GM21360 (cell line): ENCODE measurements at regions not wholly inside any gene's neighbourhood (a gene's known extent, or its start where the extent isn't known, plus 50 kb on each side); places are given as distances from the start of the nearest gene placed in this dataset.
"Not testable (repeated sequence)": the region's sequence is repeated elsewhere in the genome, so short reads cannot be mapped to it uniquely, and the experiment has no call there.

Source experiments
- ATAC-seq: cut with Tn5 transposase; IDR thresholded peaks from one replicate; pipeline ENCODE4 v1.9.1; 2021; ENCODE audit warnings: mild to moderate bottlenecking, moderate library complexity; ENCODE audit not compliant: unreplicated experiment

GRCh38 chr13:78160793-78161192 is 242.2 kb upstream of the EDNRB start:
- ATAC-seq = no peak

GRCh38 chr13:78152415-78152814 is 233.8 kb upstream of the EDNRB start:
- ATAC-seq = no peak

DNA sequence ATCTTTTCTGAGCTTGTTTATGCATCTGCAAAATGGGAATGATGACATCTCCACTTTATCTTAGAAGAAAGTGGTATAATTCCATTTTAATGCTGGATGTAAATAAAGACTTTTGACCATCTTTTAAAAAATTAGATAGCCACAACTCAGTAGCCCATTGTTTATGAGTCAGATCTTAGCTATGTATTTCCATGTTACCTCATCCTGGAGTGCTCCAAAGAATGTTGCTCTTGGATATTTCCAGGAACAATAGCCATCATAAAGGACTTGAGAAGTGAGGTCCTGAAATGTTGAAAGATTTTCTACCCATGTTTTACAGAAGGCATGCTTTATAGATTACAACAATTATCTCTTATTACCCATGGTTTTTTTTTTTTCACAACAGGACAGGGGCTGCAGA is 229.3 kb upstream of the EDNRB start:
- no peak for ATAC-seq

DNA sequence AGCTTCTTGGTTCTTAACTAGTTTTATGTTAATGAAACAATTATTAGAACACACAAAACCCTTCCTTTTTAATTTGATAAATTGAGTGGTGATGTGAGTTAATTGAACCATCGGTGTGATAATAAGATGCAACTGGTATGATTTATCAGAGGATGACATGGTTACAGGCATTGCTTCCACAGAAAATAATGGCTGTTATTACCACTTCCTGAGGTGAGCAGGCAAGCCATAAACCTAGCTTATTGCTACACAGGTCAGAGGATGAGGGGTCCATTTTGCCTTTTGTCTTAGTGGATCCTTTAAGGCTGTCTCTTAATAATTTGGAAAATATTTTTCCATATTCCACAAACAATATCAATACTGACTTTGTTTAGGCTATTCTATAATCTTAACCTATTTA is 226.6 kb upstream of the EDNRB start:
- no peak for ATAC-seq

DNA sequence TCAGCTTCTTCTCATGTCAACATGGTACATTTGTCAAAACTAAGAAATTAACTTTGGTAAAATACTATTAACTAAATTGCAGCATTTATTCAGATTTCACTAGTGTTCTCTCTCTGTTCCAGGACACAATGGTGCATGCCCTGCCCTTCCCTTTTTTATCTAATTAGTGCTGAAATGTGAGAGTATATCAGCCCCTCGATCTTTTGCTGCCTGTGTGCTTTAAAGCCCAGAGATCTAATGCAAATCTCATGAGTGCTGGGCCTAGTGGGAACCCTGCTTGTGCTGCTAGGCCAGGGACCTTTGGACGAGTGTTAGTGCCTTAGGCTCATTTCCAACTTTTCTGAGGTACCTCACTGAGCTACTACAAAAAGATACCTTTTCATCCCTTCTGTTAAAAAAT is 221.1 kb upstream of the EDNRB start:
- no peak for ATAC-seq

- ATAC-seq = no peak
These were observed 220.1 kb upstream of the EDNRB start for GRCh38 chr13:78138756-78139155.

DNA sequence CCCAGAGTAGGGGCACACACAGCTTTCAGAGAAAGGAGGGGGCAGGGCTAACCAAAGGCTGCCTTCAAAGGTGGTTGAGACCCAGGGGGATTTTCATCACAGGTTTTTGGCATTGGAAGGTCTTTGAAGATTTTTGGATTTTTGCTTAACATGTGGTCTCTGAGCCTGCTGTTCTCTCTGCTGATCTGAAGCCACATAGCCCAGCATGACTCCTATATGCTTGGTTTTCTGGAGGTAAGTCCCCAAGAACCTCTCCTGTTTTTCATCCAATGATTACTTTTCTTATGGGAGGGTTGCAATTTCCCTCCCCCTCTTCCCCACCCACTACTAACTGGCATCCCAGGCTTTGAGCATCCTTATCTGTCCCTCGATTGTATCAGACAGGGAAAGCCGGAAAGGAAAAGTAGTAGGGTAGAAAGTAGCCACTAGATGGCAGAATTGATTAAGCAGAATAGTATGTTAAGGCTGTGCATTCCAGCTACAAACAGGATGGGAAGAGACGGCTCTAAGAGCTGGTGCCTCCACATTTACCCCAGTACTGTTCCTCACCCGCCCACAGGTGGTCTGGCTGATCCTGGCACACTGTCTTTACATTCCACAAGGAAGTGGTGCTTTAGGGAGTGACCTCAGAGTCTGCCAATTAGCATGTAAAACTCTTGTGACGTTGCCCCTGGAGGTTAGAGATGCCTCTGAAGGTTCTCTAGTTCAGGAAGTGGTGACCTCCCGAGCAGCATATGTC is 218.9 kb upstream of the EDNRB start:
- ATAC-seq = peak; percentile 90

DNA sequence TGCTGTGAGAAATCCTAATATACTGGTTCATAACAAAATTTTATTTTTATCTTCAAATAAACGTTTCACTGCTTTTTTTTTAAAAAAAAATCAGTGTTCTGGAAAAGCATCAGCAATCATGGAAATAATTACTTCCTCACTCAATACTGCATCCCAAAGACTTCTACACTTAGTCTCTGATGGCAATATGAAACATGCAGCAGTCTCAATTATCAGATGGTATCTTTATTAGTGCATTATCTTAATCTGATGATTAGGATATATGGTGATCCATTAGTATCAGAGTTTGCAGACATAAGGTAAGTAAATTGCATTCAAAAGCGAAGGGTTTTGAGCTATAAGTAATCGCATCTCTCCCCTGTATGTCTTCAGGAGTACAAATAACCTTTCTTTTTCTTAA is 218.3 kb upstream of the EDNRB start:
- ATAC-seq = no peak

- no peak for ATAC-seq
These were observed 214.9 kb upstream of the EDNRB start for GRCh38 chr13:78133511-78133910.

- ATAC-seq = no peak
These were observed 213.2 kb upstream of the EDNRB start for GRCh38 chr13:78131811-78132210.

GRCh38 chr13:78131346-78131745 is 212.7 kb upstream of the EDNRB start:
- no peak for ATAC-seq

- no peak for ATAC-seq
These were observed 211.2 kb upstream of the EDNRB start for GRCh38 chr13:78129823-78130222.

- no peak for ATAC-seq
These were observed 210.7 kb upstream of the EDNRB start for GRCh38 chr13:78129359-78129758.

DNA sequence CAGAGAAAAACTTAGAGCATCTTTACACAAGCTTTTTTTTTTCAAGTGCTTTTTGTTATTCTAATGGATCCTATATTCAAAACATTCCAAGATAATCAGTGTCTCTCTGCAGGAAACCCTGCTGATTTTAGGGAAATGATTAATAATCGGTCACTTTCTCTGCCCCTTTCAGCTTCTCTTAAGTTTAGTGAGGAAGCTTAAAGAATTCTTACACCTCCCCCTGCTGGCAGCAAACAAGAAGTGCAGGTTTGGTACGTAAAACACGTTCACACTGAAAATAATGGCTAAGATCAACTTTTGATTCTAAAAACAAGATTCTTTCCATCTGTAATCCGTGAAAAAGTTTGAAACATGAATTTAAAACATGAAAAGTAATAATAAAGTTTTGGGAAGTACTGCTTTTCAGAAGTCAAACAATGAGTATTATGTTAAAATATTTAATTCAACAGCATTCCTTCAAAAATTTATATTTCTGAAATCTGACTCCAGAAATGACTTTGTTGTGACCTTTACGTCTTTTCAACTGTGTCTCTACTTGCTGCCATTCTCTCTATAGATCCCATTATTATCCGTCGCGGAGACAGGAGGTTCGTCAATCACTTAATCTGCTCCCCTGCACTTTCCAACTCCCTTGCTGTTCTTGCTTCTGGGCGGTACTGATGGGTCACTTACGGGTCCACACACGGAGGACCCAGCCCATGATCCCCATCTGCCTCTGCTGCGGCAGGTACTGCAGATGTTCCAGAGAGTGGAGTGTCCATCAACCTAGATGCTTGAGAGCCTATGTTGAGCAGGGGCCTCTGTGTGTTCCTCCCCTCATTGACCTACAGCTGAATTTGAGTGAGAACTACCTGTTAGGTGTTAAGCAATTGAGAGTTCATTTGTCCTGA is 203.1 kb upstream of the EDNRB start:
- peak; percentile 61 for ATAC-seq

DNA sequence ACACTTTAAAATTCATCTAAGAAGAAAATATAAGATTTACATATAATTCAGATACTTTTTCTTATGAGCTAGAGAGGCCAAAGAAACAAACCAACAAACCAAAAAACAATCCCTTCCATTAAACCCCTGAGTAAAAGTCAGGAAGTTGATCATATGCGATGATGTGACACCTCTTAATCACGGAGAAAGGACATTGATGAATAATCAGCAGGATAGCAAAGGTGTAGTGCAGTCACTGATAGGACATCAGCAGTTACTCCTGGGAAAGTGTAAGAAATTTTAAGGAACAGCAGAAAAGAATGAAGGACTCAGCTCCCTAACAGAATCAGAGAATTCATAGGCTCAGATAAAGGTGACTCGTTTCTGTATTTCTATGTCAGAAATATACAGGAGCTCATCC is 202.4 kb upstream of the EDNRB start:
- ATAC-seq = no peak

DNA sequence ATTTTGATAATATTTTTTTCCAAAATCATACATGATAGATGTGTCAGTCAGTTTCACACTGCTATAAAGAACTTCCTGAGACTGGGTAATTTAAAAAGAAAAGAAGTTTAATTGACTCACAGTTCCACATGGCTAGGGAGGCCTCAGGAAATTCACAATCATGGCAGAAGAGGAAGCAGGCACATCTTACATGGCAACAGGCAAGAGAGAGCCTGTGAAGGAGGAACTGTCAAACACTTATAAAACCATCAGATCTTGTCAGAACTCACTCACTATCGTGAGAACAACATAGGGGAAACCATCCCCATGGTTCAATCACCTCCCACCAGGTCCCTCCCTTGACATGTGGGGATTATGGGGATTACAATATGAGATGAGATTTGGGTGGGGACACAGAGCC is 201.5 kb upstream of the EDNRB start:
- not testable (repeated sequence) for ATAC-seq

- not testable (repeated sequence) for ATAC-seq
These were observed 198.4 kb upstream of the EDNRB start for GRCh38 chr13:78117070-78117469.

DNA sequence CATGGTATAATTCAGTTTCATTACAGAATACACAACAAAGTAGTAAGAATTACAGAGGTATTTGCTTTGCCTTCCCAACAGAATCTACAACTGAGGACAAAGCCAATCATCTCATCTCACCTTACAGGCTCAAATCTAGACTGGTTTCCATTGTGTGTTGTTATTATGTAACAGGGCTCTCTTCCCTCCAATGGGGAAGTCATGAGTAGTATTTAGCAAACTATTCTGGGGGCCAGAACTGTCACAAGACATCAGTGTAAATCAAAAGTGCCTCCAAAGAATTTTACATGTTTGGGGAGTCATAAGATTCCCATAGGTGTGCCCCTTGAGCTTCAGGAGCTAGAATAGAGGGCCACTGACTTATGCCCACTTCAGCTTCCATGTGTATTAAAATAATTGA is 187.0 kb upstream of the EDNRB start:
- no peak for ATAC-seq

GRCh38 chr13:78103936-78104335 is 185.3 kb upstream of the EDNRB start:
- no peak for ATAC-seq

DNA sequence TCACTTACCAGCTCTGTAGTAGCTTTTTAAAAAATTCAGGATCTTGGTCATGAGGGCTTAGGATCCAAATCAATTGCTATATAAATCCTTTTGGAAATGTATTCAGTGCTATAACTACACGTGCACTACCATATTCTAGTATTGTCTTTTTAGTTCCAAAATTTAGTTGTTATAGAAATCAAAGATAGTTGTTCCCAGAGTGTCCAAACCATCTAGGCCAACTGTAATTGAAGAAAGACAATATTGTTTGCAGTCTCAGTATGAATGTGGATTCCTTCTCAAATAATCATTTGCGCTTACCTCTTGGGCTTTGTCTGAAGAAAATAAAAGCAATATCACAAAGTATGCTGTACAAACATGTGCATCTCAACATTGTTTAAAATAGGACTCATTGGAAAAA is 184.1 kb upstream of the EDNRB start:
- ATAC-seq = no peak

- ATAC-seq = peak; percentile 76
These were observed 183.6 kb upstream of the EDNRB start for GRCh38 chr13:78102121-78102677.

DNA sequence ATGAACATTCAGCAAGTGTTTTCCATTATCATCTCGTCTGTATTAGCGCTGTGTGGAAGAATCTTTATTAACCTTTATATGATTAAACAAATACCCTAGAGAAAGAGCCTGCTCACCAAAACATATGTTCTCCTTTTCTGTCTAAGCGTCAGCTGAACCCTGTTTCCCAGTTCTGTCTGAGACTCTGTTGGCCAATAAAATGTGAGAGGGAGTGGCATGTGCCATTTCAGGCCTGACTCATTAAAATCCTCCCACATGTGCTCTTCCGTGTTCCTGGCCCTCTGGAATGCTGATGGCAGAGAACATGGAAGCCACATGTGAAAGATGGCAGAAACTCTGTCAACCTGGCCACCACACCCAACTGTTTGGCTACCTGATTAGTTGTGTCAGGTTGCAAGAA is 181.9 kb upstream of the EDNRB start:
- no peak for ATAC-seq
